NOMO-1 treated with dmso at 0.1 percent for 144 hours (cell line): ENCODE measurements at regions not wholly inside any gene's neighbourhood (a gene's known extent, or its start where the extent isn't known, plus 50 kb on each side); places are given as distances from the start of the nearest gene placed in this dataset.
"Not testable (repeated sequence)": the region's sequence is repeated elsewhere in the genome, so short reads cannot be mapped to it uniquely, and the experiment has no call there.

Experiments
- DNase-seq: peaks from one replicate; lab custom pipeline; 2025; ENCODE audit not compliant: unreplicated experiment; lab: John Stamatoyannopoulos, UW

DNA sequence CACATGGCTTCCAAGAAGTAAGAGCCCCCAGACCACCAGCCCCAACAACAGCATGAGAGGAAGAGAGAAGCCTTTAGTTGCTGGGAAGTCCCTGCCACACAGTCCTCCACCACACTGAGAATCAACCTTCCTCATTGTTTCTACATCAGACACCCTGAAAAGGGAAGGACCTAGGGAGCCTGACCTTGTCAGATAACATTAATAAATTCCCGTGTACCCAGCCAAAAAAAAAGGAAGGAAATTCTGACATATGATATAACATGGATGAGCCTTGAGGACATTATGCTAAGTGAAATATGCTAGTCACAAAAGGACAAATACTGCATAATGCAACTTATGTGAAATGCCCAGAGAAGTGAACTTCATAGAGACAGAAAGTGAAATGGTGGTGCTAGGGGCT, 65.6 kb upstream of the ARHGAP29 start:
- no peak for DNase-seq

DNA sequence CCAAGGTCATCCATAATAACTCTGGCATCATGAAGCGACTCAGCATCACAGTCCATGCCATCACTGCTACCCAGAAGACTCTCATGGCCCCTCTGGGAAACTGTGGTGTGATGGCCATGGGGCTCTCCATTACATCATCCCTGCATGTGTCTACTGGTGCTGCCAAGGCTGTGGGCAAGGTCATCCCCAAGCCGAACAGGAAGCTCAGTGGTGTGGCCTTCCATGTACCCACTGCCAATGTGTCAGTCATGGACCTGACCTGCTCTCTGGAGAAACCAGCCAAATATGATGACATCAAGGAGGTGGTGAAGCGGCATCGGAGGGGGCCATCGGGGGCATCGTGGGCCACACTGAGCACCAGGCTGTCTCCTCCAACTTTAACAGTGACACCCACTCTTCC, 65.1 kb upstream of the ARHGAP29 start:
- DNase-seq, result no peak

DNA sequence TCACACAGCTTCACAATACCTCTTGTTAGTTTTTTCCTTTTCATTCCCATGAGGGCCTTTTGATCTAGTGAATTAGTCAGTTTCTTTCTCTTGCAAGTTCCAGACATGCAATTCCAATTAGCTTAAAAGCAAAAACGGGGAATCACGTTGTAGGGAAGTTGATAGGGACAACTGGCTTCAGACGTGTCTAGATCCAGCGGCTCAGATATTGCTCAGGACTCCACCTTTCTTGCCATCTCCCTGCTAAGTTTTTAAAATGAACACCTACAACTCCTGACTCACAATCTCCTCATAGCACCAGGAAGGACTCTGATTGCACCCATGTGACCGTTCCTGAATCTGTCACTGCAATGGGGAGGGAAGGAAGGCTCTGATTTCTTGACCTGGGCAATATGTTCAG, 63.8 kb upstream of the ARHGAP29 start:
- DNase-seq, result no peak

DNA sequence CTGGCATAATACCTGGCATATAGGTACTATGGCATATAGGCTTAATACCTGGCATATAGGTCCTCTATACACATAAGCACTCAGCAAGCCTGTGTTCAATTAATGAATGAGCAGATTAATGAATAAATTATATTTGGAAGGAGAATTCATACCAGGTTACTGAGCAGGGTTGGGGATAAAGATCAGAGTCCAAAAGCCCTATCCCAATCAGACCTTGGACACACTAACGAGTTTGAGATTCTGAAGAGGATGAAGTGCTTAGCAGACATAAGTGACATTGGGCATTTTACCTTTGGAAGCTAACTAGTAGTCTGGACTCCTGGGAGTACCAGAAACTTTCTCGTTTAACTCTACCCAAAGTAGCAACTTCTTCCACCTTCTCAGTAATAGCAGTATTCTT, 63.3 kb upstream of the ARHGAP29 start:
- DNase-seq, result no peak

DNA sequence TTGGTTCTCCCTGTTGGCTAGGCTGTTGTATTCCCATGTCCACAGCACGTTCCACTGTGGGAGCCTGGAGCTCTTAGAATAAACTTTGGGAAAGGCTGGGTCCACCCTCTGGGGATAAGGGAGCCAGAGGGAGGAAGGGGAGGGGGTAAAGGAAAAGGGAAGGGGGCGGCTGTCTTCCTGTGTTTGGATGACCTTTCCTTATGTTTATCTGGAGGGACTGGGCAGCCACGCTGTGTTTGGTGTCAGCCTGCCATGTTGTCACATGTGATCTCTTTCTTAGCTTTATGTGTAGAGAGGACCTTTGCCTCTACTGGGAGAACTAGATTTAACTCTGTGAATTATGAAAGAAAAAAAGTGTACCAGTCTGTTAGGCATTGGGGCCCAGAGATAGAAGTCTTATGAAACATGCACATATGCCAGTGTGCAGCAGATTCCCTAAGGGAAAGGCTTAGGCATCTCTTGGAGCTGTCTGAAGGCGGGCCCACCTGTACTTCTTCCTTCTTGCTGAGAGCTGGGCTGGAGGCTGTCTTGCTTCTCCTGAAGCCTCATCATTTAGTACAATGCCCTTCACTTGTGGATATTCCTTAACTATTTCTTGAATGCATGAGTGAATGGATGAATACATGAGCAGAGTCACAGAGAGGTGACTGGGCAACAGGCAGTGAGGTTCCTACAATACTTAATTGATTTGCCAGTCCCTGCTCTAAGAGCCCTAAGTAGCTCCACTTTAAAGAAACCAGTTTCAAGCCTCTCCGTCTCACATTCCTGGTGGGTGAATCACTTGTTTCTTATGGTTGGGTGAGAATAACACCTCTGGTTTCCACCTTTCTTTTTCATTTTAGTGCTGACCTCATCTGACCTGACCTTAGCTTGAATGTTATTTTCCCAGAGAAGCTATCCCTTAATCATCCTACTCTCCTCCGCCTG, 62.5 kb upstream of the ARHGAP29 start:
- no peak for DNase-seq

DNA sequence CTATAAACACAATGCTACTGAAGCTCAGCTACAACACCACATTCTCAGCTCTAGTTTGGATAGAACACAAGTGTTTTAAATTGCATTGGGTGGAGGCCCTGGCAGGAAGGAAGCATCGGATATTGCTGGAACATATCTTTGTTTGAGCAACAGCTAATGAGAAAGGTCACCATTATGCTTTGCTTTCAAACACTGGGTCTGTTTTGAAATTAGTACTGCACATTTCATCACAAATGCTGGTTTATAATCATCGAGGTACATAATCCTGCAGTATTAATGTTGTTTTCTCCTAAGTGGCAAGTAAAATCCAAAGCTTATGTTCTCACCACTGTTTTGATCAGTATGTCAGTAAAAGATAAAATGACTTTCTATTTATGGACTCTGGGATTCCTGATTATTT, 61.5 kb upstream of the ARHGAP29 start:
- no peak for DNase-seq

DNA sequence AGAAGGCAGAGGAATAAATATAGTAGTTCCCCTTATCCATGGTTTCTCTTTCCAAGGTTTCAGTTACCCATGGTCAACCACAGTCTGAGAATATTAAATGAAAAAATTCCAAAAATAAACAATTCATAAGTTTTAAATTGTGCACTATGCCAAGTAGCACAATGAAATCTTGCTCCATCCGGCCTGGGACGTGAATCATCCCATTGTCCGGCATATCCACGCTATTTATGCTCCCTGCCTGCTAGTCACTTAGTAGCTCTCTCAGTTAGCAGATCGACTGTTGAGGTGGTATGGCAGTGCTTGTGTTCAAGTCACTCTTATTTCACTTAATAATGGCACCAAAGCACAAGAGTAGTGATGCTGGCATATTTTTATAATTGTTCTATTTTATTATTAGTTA, 58.6 kb upstream of the ARHGAP29 start:
- DNase-seq, result no peak

DNA sequence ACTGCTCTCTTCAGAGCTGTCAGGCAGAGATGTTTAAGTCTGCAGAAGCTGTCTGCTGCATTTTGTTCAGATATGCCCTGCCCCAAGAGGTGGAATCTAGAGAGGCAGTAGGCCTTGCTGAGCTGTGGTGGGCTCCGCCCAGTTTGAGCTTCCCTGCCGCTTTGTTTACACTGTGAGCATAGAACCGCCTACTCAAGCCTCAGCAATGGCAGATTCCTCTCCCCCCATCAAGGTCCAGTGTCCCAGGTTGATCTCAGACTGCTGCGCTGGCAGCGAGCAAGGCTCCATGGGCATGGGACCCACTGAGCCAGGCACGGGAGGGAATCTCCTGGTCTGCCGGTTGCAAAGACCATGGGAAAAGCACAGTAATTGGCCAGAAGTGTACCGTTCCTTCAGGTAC, 55.6 kb upstream of the ARHGAP29 start:
- DNase-seq, result not testable (repeated sequence)

DNA sequence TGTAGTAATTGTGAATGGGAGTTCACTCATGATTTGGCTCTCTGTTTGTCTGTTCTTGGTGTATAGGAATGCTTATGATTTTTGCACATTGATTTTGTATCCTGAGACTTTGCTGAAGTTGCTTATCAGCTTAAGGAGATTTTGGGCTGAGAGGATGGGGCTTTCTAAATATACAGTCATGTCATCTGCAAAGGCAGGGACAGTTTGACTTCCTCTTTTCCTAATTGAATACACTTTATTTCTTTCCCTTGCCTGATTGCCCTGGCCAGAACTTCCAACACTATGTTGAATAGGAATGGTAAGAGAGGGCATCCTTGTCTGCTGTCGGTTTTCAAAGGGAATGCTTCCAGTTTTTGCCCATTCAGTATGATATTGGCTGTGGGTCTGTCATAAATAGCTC, 51.9 kb upstream of the ARHGAP29 start:
- not testable (repeated sequence) for DNase-seq
